HFFc6 (cell line): ENCODE measurements at regions not wholly inside any gene's neighbourhood (a gene's known extent, or its start where the extent isn't known, plus 50 kb on each side); places are given as distances from the start of the nearest gene placed in this dataset.
"Not testable (repeated sequence)": the region's sequence is repeated elsewhere in the genome, so short reads cannot be mapped to it uniquely, and the experiment has no call there.

Source experiments
- DNase-seq: peaks from one replicate; pipeline ENCODE4 v3.0.0-alpha.2; 2018
- H3K27ac Mint-ChIP-seq: 2 replicates; pipeline ENCODE4 v1.8.0; 2020; ENCODE audit warnings: mild to moderate bottlenecking, mixed read lengths
- H3K27me3 Mint-ChIP-seq: 2 replicates; pipeline ENCODE4 v1.8.0; 2021; ENCODE audit warnings: mild to moderate bottlenecking, moderate library complexity, mixed read lengths; ENCODE audit not compliant: insufficient read depth
- H3K36me3 Mint-ChIP-seq: 2 replicates; pipeline ENCODE4 v1.8.0; 2021; ENCODE audit warnings: low read depth, mixed read lengths
- H3K4me1 Mint-ChIP-seq: 2 replicates; pipeline ENCODE4 v1.8.0; 2020; ENCODE audit warnings: low read depth, mixed read lengths
- H3K4me3 Mint-ChIP-seq: 2 replicates; pipeline ENCODE4 v1.8.0; 2020; ENCODE audit warnings: mild to moderate bottlenecking, moderate library complexity, mixed read lengths
- H3K9me3 Mint-ChIP-seq: 2 replicates; pipeline ENCODE4 v1.8.0; 2020; ENCODE audit warnings: mild to moderate bottlenecking, mixed read lengths
- TF ChIP-seq, protein P1 (sequence below): fragments of 200-600 bp; sonication (generic); IDR thresholded peaks from 2 replicates; pipeline ENCODE4 v1.5.0; 2021; ENCODE audit warnings: antibody characterized with exemption, mild to moderate bottlenecking

DNA sequence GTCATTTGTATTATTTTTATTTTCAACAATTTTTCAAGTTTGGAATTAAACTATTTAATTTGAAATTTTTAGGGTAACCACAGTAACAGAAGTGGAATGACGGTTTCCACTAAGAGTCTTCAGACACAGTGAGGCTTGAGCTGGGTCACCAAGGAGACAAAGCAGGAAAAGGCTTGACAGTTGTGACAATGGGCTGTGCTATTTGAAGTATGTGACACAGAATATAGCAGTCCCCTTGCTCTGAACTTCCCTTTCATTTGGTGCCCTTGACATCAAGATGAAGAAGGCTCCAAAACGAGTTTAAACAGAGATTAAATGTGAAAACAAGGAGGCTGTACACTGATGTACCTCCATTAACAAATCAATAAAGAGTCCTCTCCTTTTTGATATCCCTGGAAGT lies 265.4 kb upstream of the DLGAP1 start:
- no peaks in the 10 kb centered on the region for H3K36me3 Mint-ChIP-seq
- no peaks in the 10 kb centered on the region for H3K4me1 Mint-ChIP-seq
- no peaks in the 10 kb centered on the region for H3K27me3 Mint-ChIP-seq
- peaks cover 52% of the 10 kb centered on the region for H3K9me3 Mint-ChIP-seq
- H3K4me3 Mint-ChIP-seq = no peak overlapping the region
- no peak overlapping the region for H3K27ac Mint-ChIP-seq
- TF ChIP-seq, protein P1, sequence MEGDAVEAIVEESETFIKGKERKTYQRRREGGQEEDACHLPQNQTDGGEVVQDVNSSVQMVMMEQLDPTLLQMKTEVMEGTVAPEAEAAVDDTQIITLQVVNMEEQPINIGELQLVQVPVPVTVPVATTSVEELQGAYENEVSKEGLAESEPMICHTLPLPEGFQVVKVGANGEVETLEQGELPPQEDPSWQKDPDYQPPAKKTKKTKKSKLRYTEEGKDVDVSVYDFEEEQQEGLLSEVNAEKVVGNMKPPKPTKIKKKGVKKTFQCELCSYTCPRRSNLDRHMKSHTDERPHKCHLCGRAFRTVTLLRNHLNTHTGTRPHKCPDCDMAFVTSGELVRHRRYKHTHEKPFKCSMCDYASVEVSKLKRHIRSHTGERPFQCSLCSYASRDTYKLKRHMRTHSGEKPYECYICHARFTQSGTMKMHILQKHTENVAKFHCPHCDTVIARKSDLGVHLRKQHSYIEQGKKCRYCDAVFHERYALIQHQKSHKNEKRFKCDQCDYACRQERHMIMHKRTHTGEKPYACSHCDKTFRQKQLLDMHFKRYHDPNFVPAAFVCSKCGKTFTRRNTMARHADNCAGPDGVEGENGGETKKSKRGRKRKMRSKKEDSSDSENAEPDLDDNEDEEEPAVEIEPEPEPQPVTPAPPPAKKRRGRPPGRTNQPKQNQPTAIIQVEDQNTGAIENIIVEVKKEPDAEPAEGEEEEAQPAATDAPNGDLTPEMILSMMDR = no peak
- DNase-seq = no peak

DNA sequence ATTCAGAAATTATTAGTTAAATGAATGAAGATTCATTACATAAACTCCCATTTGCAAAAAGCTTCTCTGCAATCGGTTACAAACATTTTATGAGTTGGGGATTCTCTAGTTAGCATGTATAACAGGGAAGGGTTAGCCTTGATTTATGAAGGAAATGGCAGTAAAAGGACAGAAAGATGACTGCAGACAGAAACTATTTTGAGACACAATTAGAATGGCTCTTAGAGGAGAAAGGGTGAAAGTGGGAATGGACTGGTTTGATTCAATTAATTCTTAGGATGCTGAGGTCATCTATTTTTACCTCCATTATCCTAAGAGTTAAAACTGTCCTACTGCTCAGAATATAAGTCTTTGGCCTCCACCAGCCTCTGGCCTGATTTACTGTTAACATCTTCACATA lies 250.8 kb upstream of the DLGAP1 start:
- no peak for DNase-seq
- Mint-ChIP-seq H3K4me1 (no peaks in the 10 kb centered on the region), H3K27ac (no peak overlapping the region), H3K27me3 (no peaks in the 10 kb centered on the region), H3K4me3 (no peak overlapping the region), H3K9me3 (peaks cover 34% of the 10 kb centered on the region), H3K36me3 (peaks cover 9% of the 10 kb centered on the region)
- TF ChIP-seq, protein P1 = no peak

DNA sequence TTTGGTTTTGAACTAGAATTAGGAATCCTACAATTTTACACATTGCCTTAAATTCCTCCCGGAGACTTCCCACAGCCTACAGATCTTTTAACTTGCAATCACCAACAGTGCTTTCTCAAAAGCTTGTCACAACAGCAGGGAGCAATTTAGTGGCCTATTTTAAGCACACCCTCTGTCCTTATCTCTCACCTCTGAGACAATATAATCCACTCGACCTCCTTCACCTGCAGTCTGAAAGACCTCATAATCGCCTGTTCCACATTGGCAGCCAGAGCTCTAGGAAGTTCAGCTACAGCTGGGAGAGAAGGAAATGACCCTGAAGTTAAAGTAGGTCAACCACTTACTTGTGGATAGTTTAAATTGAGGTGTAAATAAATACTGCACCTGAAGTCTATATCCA lies 249.7 kb upstream of the DLGAP1 start:
- no peak overlapping the region for H3K27ac Mint-ChIP-seq
- H3K4me1 Mint-ChIP-seq = no peaks in the 10 kb centered on the region
- H3K36me3 Mint-ChIP-seq = peaks cover 9% of the 10 kb centered on the region
- DNase-seq = no peak
- H3K4me3 Mint-ChIP-seq = no peak overlapping the region
- TF ChIP-seq, protein P1 = no peak
- H3K27me3 Mint-ChIP-seq = no peaks in the 10 kb centered on the region
- peaks cover 36% of the 10 kb centered on the region for H3K9me3 Mint-ChIP-seq

DNA sequence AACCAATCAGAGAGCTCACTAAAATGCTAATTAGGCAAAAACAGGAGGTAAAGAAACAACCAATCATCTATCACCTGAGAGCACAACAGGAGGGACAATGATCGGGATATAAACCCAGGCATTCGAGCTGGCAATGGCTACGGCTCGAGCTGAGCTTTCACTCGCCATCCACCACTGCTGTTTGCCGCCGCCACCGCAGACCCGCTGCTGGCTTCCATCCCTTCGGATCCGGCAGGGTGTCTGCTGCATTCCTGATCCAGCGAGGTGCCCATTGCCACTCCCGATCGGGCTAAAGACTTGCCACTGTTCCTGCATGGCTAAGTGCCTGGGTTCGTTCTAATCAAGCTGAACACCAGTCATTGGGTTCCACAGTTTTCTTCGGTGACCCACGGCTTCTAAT lies 236.7 kb upstream of the DLGAP1 start:
- H3K4me3 Mint-ChIP-seq = no peak overlapping the region
- no peak overlapping the region for H3K27ac Mint-ChIP-seq
- H3K27me3 Mint-ChIP-seq = no peaks in the 10 kb centered on the region
- H3K36me3 Mint-ChIP-seq = no peaks in the 10 kb centered on the region
- peaks cover 70% of the 10 kb centered on the region for H3K9me3 Mint-ChIP-seq
- TF ChIP-seq, protein P1 = no peak
- H3K4me1 Mint-ChIP-seq = no peaks in the 10 kb centered on the region
- no peak for DNase-seq

DNA sequence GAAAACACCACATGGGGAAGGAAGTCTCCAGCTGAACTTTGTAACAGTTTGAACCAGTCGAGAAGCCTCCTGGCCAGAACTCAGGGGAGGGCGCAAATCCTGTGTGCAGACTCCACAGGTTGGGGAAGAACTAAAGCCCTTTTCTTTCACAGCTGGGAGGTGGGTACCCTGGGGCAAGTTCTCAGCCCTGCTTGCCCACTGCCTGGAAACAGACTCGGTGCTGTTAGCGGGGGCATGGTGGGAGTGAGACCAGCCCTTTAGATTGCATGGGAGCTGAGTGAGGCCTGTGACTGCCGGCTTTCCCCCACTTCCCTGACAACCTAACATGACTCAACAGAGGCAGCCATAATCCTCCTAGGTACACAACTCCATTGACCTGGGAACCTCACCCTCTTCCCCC lies 223.6 kb upstream of the DLGAP1 start:
- H3K36me3 Mint-ChIP-seq, H3K27ac Mint-ChIP-seq, H3K4me1 Mint-ChIP-seq, H3K4me3 Mint-ChIP-seq, H3K27me3 Mint-ChIP-seq, DNase-seq: not testable (repeated sequence)
- peaks cover 60% of the 10 kb centered on the region for H3K9me3 Mint-ChIP-seq

DNA sequence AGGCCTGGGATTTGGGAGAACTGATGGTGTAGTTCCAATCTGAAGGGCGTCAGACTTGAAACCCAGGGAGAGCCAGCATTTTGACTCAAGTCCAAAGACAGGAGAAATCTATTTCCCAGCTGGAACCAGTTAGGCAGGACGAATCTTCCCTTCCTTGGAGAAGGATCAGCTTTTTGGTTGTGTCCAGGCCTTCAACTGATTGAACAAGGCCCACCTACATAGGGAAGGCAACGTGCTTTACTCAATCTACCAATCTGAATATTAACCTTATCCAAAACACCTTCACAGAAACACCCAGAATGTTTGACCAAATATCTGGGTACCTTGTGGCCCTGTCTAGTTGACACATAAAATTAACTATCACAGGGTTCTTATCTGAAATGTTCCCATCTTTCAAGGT lies 221.9 kb upstream of the DLGAP1 start:
- Mint-ChIP-seq H3K4me3 (no peak overlapping the region), H3K4me1 (no peaks in the 10 kb centered on the region), H3K9me3 (peaks cover 55% of the 10 kb centered on the region), H3K36me3 (peaks cover 9% of the 10 kb centered on the region), H3K27me3 (peaks cover 1% of the 10 kb centered on the region; the same call in 1 of the 2 replicates), H3K27ac (no peak overlapping the region)
- no peak for DNase-seq
- TF ChIP-seq, protein P1 = no peak
